HepG2 (cell line): ENCODE measurements at regions not wholly inside any gene's neighbourhood (a gene's known extent, or its start where the extent isn't known, plus 50 kb on each side); places are given as distances from the start of the nearest gene placed in this dataset.

Experiments used
- ATM ChIP-seq: fragments of 450-650 bp; IDR thresholded peaks from 2 replicates; pipeline ENCODE4 v1.7.1; 2017; ENCODE audit warnings: mild to moderate bottlenecking, borderline replicate concordance
- IRF1 ChIP-seq: sonication (generic); formaldehyde crosslinking; IDR thresholded peaks from 2 replicates; pipeline ENCODE4 v1.4.0; 2020; ENCODE audit warnings: low read depth, mild to moderate bottlenecking, missing genetic modification reagents
- MAFF ChIP-seq: IDR thresholded peaks from 2 replicates; pipeline ENCODE4 v1.6.1; 2011; ENCODE audit warnings: low read depth, low read length, improper control_type of control experiment
- RXRA ChIP-seq: sonication (generic); formaldehyde crosslinking; IDR thresholded peaks from 2 replicates; pipeline ENCODE4 v1.5.1; 2020; ENCODE audit warnings: missing genetic modification reagents
- ZNF230 ChIP-seq: sonication (generic); formaldehyde crosslinking; IDR thresholded peaks from 2 replicates; pipeline ENCODE4 v1.4.0; 2020; ENCODE audit warnings: mild to moderate bottlenecking, missing genetic modification reagents
- ZNF407 ChIP-seq: sonication (generic); formaldehyde crosslinking; IDR thresholded peaks from one replicate; pipeline ENCODE4 v1.5.1; 2020; ENCODE audit warnings: mild to moderate bottlenecking, missing genetic modification reagents; ENCODE audit errors: not compliant biosample characterization

GRCh38 chr2:2940702-2941101 is 436.9 kb downstream of the EIPR1 start (continued):
- no peak for TF ChIP-seq ZNF407 (CRISPR knock-in tag)
- TF ChIP-seq IRF1 (CRISPR knock-in tag), result no peak
- TF ChIP-seq RXRA (CRISPR knock-in tag), result no peak
- TF ChIP-seq MAFF, result peak; percentile 78; the same call in 1 of the 2 replicates
- no peak for TF ChIP-seq ATM
- TF ChIP-seq ZNF230, result no peak
